ENCODE measurements at regions not wholly inside any gene's neighbourhood (a gene's known extent, or its start where the extent isn't known, plus 50 kb on each side); places are given as distances from the start of the nearest gene placed in this dataset.

GRCh38 chr2:56680971-56681631 is 497.3 kb downstream of the CCDC85A start:
- ChIA-PET POLR2A (no interaction called here), CTCF (interaction anchor here (0.9 to 2.4 kb wide), 7 partner anchors 10 to 498 kb away, joined by 3 to 9 read pairs (median 5); partner anchors contain the start of gene CCDC85A)
- Histone ChIP-seq H3K9me3 (replicated peaks; ENCODE audit: control insufficient read depth, insufficient read depth, low read length) (no peaks in the 10 kb centered on the region), H3K4me1 (ENCODE audit: control insufficient read depth, extremely low read depth, insufficient read depth, low read length) (peaks cover 26% of the 10 kb centered on the region), H2AFZ (ENCODE audit: low read depth, low read length) (no peak overlapping the region), H3K79me2 (ENCODE audit: control insufficient read depth, insufficient read depth, low read length) (no peaks in the 10 kb centered on the region), H3K27ac (ENCODE audit: insufficient read depth, low read depth, low read length) (peak overlapping the region; percentile 84), H3K9ac (replicated peaks; ENCODE audit: extremely low read depth, insufficient read depth, low read length) (peak overlapping the region; percentile 51), H3K9me1 (replicated peaks; ENCODE audit: control insufficient read depth, extremely low read depth, insufficient read depth, low read length) (no peaks in the 10 kb centered on the region), H4K20me1 (replicated peaks; ENCODE audit: control insufficient read depth, extremely low read depth, insufficient read depth, low read length) (no peaks in the 10 kb centered on the region), H3K4me2 (ENCODE audit: insufficient read depth, low read length) (peak overlapping the region; percentile 82), H3K36me3 (ENCODE audit: control insufficient read depth in 2 of 2, extremely low read depth in 1 of 2, insufficient read depth in 2 of 2, low read length in 2 of 2) (no peaks in the 10 kb centered on the region), H3K4me3 (replicated peaks in 1 of 3; ENCODE audit: insufficient read depth in 1 of 3, low read depth in 1 of 3, low read length in 3 of 3) (no peak overlapping the region), H3K27me3 (ENCODE audit: control insufficient read depth in 2 of 2, insufficient read depth in 2 of 2, low read length in 2 of 2) (no peaks in the 10 kb centered on the region)
- dilution Hi-C loops (cut with MboI; ENCODE audit: extremely low pct_ligation_motif_present, low sequenced_read_pairs) (no loop called here), intact Hi-C loops (cut with micrococcal nuclease) (loop anchor here (1.0 to 10.0 kb wide), 4 partner anchors 60 to 500 kb away; no protein-coding TSS in a partner anchor)
- peak; percentile 18 for FAIRE-seq
- BruUV-seq (replicated peaks) = TSS peak; percentile 56
- TF ChIP-seq POLR2A (IDR thresholded peaks at IDR 0.05; ENCODE audit: low read depth, low read length) (peak; percentile 35), JUN (IDR thresholded peaks at IDR 0.05; ENCODE audit: borderline replicate concordance, insufficient read depth, insufficient read length, low read depth) (peak; percentile 16), GATA2 (IDR thresholded peaks at IDR 0.05; ENCODE audit: insufficient read depth, insufficient read length, low read depth, low read length) (peak; percentile 91), FOS (IDR thresholded peaks at IDR 0.05; ENCODE audit: borderline replicate concordance, insufficient read depth, low read length) (peak; percentile 68), MYC (IDR thresholded peaks at IDR 0.05; ENCODE audit: low read depth, low read length) (no peak)
- TF ChIP-seq, protein P1, sequence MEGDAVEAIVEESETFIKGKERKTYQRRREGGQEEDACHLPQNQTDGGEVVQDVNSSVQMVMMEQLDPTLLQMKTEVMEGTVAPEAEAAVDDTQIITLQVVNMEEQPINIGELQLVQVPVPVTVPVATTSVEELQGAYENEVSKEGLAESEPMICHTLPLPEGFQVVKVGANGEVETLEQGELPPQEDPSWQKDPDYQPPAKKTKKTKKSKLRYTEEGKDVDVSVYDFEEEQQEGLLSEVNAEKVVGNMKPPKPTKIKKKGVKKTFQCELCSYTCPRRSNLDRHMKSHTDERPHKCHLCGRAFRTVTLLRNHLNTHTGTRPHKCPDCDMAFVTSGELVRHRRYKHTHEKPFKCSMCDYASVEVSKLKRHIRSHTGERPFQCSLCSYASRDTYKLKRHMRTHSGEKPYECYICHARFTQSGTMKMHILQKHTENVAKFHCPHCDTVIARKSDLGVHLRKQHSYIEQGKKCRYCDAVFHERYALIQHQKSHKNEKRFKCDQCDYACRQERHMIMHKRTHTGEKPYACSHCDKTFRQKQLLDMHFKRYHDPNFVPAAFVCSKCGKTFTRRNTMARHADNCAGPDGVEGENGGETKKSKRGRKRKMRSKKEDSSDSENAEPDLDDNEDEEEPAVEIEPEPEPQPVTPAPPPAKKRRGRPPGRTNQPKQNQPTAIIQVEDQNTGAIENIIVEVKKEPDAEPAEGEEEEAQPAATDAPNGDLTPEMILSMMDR (IDR thresholded peaks at IDR 0.05; ENCODE audit: extremely low read depth in 1 of 2, insufficient read depth in 1 of 2, low read depth in 1 of 2, low read length in 2 of 2) = no peak
- DNase-seq (ENCODE audit: low read depth, low spot score) = peak; percentile 72

Measured in endothelial cell of umbilical vein (primary cell).